ENCODE measurements at regions not wholly inside any gene's neighbourhood (a gene's known extent, or its start where the extent isn't known, plus 50 kb on each side); places are given as distances from the start of the nearest gene placed in this dataset.

DNA sequence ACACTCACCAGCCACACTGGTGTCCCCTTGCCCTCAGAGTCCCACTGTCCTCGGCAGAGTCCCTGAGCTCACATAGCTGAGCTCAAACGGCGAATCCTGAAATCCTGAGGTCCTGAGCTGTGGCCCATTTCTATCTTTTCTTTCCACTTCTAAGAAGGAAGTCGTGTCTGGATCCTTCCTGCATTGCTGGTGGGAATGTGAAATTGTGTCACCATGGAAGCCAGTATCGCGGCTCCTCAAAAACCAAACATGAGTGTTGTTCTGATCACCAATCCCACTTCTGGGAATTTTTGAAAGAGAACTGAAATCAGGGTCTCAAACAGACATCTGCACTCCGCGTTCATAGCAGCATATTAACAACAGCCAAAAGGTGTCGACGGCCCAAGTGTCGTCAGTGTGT lies 244.7 kb downstream of the EIPR1 start:
- no peak for TF ChIP-seq EZH2 (IDR thresholded peaks at IDR 0.05; ENCODE audit: borderline replicate concordance, low read length)
- TF ChIP-seq, protein P1, sequence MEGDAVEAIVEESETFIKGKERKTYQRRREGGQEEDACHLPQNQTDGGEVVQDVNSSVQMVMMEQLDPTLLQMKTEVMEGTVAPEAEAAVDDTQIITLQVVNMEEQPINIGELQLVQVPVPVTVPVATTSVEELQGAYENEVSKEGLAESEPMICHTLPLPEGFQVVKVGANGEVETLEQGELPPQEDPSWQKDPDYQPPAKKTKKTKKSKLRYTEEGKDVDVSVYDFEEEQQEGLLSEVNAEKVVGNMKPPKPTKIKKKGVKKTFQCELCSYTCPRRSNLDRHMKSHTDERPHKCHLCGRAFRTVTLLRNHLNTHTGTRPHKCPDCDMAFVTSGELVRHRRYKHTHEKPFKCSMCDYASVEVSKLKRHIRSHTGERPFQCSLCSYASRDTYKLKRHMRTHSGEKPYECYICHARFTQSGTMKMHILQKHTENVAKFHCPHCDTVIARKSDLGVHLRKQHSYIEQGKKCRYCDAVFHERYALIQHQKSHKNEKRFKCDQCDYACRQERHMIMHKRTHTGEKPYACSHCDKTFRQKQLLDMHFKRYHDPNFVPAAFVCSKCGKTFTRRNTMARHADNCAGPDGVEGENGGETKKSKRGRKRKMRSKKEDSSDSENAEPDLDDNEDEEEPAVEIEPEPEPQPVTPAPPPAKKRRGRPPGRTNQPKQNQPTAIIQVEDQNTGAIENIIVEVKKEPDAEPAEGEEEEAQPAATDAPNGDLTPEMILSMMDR (conservative IDR thresholded peaks at IDR 0.05 in 1 of 2, IDR thresholded peaks at IDR 0.05 in 1 of 2; ENCODE audit: extremely low read depth in 1 of 2, insufficient read depth in 1 of 2, low read depth in 1 of 2, low read length in 2 of 2), result no peak

Data from mammary epithelial cell (primary cell).